ENCODE measurements at regions not wholly inside any gene's neighbourhood (a gene's known extent, or its start where the extent isn't known, plus 50 kb on each side); places are given as distances from the start of the nearest gene placed in this dataset.

GRCh38 chr18:56319953-56320352 is 318.4 kb downstream of the TXNL1 start:
- 96% methylated on average over 3 of the region's 3 CpGs for WGBS
- TF ChIP-seq POLR2A (IDR thresholded peaks at IDR 0.05): no peak
- TF ChIP-seq POLR2AphosphoS5 (IDR thresholded peaks at IDR 0.05): no peak
- TF ChIP-seq CTCF (IDR thresholded peaks at IDR 0.05): no peak
- Histone ChIP-seq H3K36me3 (no peaks in the 10 kb centered on the region), H3K27ac (no peak overlapping the region), H3K4me1 (replicated peaks) (no peaks in the 10 kb centered on the region), H3K9me3 (no peaks in the 10 kb centered on the region), H3K4me3 (no peak overlapping the region), H3K27me3 (replicated peaks; ENCODE audit: insufficient read depth) (no peaks in the 10 kb centered on the region)
- no peak for DNase-seq (ENCODE audit: low spot score)
- intact Hi-C loops (cut with DNase I): no loop called here

GRCh38 chr18:56316727-56317126 is 321.7 kb downstream of the TXNL1 start:
- DNase-seq (ENCODE audit: low spot score): no peak
- WGBS: 89% methylated on average over 2 of the region's 2 CpGs
- intact Hi-C loops (cut with DNase I): no loop called here
- no peak for TF ChIP-seq POLR2AphosphoS5 (IDR thresholded peaks at IDR 0.05)
- TF ChIP-seq POLR2A (IDR thresholded peaks at IDR 0.05): no peak
- no peak for TF ChIP-seq CTCF (IDR thresholded peaks at IDR 0.05)
- Histone ChIP-seq H3K9me3 (no peaks in the 10 kb centered on the region), H3K27me3 (replicated peaks; ENCODE audit: insufficient read depth) (no peaks in the 10 kb centered on the region), H3K4me1 (replicated peaks) (no peaks in the 10 kb centered on the region), H3K27ac (no peak overlapping the region), H3K4me3 (no peak overlapping the region), H3K36me3 (no peaks in the 10 kb centered on the region)

GRCh38 chr18:56315363-56315762 is 323.0 kb downstream of the TXNL1 start:
- H3K4me1 ChIP-seq (replicated peaks): no peaks in the 10 kb centered on the region
- TF ChIP-seq POLR2A (IDR thresholded peaks at IDR 0.05) (no peak), CTCF (IDR thresholded peaks at IDR 0.05) (no peak), POLR2AphosphoS5 (IDR thresholded peaks at IDR 0.05) (no peak)
- H3K4me3 ChIP-seq: no peak overlapping the region
- H3K27me3 ChIP-seq (replicated peaks; ENCODE audit: insufficient read depth): no peaks in the 10 kb centered on the region
- H3K27ac ChIP-seq: no peak overlapping the region
- intact Hi-C loops (cut with DNase I): no loop called here
- WGBS: 82% methylated on average over 1 of the region's 1 CpG
- H3K36me3 ChIP-seq: no peaks in the 10 kb centered on the region
- H3K9me3 ChIP-seq: no peaks in the 10 kb centered on the region
- no peak for DNase-seq (ENCODE audit: low spot score)

DNA sequence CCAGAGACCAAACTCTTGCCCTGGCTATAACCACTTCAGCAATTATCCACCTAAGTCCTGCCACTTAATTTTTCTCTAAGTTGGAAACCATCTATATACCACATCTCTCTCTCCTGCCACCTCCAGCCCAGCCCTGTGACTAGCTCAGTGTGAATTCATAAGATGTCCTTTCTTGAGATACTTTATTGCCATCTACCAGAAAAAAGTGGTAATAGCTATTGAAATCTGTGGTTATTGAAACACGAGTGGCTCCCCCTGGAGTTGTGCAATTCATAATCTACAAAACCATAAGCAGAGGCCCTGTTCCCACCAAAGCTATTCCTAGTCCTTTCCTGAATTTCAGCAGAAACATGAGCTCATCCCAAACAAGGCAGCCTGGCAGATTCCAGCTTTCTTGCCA is 324.0 kb downstream of the TXNL1 start:
- TF ChIP-seq POLR2AphosphoS5 (IDR thresholded peaks at IDR 0.05): no peak
- TF ChIP-seq POLR2A (IDR thresholded peaks at IDR 0.05): no peak
- no peak for TF ChIP-seq CTCF (IDR thresholded peaks at IDR 0.05)

GRCh38 chr18:56312551-56313335 is 325.6 kb downstream of the TXNL1 start:
- Histone ChIP-seq H3K4me1 (replicated peaks) (no peaks in the 10 kb centered on the region), H3K27me3 (replicated peaks; ENCODE audit: insufficient read depth) (no peaks in the 10 kb centered on the region), H3K27ac (no peak overlapping the region), H3K36me3 (no peaks in the 10 kb centered on the region), H3K9me3 (no peaks in the 10 kb centered on the region), H3K4me3 (no peak overlapping the region)
- 72% methylated on average over 5 of the region's 5 CpGs for WGBS
- DNase-seq (ENCODE audit: low spot score): no peak
- intact Hi-C loops (cut with DNase I): no loop called here
- TF ChIP-seq CTCF (IDR thresholded peaks at IDR 0.05) (no peak), POLR2A (IDR thresholded peaks at IDR 0.05) (no peak), POLR2AphosphoS5 (IDR thresholded peaks at IDR 0.05) (no peak)

More for the DNA sequence above, 324.0 kb downstream of the TXNL1 start:
- H3K4me1 ChIP-seq (replicated peaks): no peaks in the 10 kb centered on the region
- WGBS: 83% methylated on average over 1 of the region's 1 CpG
- no peak overlapping the region for H3K4me3 ChIP-seq
- H3K9me3 ChIP-seq: no peaks in the 10 kb centered on the region
- intact Hi-C loops (cut with DNase I): no loop called here
- no peak for DNase-seq (ENCODE audit: low spot score)
- no peaks in the 10 kb centered on the region for H3K36me3 ChIP-seq
- no peaks in the 10 kb centered on the region for H3K27me3 ChIP-seq (replicated peaks; ENCODE audit: insufficient read depth)
- no peak overlapping the region for H3K27ac ChIP-seq

All from prostate gland (tissue), 2 donors.